Bronchial epithelial cell (primary cell): ENCODE measurements at regions not wholly inside any gene's neighbourhood (a gene's known extent, or its start where the extent isn't known, plus 50 kb on each side); places are given as distances from the start of the nearest gene placed in this dataset.

Source experiments
- DNase-seq: peaks from one replicate; pipeline ENCODE4 v3.0.0-alpha.2; 2010; ENCODE audit warnings: low read depth
- FAIRE-seq: peaks from 2 replicates; lab custom pipeline; 2011; peaks lifted over from hg19 to GRCh38; lab: Jason Lieb, UNC
- H3K27me3 ChIP-seq: 2 replicates; pipeline ENCODE4 v1.5.1; 2011; ENCODE audit warnings: low read length; ENCODE audit not compliant: control insufficient read depth, insufficient read depth
- H3K36me3 ChIP-seq: 2 replicates; pipeline ENCODE4 v1.5.1; 2011; ENCODE audit warnings: low read length; ENCODE audit not compliant: control insufficient read depth, insufficient read depth
- H3K4me3 ChIP-seq: 2 replicates; pipeline ENCODE4 v1.5.1; 2011; ENCODE audit warnings: mild to moderate bottlenecking, low read depth, low read length, control low read depth
- TF ChIP-seq, protein P1 (sequence below): IDR thresholded peaks from 2 replicates; pipeline ENCODE4 v1.5.1; 2011; ENCODE audit warnings: mild to moderate bottlenecking, moderate library complexity, low read length, control low read depth, inconsistent platforms; ENCODE audit not compliant: insufficient read depth, severe bottlenecking

DNA sequence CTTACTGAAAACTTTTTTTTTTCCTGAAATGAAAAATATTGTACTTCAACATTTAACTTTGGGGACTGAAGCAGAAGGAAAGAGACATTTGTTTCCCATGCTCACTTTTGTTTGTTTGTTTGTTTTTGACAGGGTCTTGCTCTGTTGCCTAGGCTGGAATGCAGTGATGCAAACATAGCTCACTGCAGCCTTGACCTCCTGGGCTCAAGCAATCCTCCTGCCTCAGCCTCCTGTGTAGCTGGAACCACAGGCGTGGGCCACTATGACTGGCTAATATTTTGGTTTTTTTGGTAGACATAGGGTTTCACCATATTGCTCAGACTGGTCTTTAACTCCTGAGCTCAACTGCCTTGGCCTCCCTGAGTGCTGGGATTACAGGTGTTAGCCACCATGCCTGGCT is 70.9 kb upstream of the SPTBN1 start:
- TF ChIP-seq, protein P1, sequence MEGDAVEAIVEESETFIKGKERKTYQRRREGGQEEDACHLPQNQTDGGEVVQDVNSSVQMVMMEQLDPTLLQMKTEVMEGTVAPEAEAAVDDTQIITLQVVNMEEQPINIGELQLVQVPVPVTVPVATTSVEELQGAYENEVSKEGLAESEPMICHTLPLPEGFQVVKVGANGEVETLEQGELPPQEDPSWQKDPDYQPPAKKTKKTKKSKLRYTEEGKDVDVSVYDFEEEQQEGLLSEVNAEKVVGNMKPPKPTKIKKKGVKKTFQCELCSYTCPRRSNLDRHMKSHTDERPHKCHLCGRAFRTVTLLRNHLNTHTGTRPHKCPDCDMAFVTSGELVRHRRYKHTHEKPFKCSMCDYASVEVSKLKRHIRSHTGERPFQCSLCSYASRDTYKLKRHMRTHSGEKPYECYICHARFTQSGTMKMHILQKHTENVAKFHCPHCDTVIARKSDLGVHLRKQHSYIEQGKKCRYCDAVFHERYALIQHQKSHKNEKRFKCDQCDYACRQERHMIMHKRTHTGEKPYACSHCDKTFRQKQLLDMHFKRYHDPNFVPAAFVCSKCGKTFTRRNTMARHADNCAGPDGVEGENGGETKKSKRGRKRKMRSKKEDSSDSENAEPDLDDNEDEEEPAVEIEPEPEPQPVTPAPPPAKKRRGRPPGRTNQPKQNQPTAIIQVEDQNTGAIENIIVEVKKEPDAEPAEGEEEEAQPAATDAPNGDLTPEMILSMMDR = no peak
- FAIRE-seq (no peak), DNase-seq (no peak)
- Histone ChIP-seq H3K27me3 (no peaks in the 10 kb centered on the region), H3K36me3 (no peaks in the 10 kb centered on the region), H3K4me3 (no peak overlapping the region)

GRCh38 chr2:54386585-54386984 is 69.5 kb upstream of the SPTBN1 start:
- FAIRE-seq = no peak

DNA sequence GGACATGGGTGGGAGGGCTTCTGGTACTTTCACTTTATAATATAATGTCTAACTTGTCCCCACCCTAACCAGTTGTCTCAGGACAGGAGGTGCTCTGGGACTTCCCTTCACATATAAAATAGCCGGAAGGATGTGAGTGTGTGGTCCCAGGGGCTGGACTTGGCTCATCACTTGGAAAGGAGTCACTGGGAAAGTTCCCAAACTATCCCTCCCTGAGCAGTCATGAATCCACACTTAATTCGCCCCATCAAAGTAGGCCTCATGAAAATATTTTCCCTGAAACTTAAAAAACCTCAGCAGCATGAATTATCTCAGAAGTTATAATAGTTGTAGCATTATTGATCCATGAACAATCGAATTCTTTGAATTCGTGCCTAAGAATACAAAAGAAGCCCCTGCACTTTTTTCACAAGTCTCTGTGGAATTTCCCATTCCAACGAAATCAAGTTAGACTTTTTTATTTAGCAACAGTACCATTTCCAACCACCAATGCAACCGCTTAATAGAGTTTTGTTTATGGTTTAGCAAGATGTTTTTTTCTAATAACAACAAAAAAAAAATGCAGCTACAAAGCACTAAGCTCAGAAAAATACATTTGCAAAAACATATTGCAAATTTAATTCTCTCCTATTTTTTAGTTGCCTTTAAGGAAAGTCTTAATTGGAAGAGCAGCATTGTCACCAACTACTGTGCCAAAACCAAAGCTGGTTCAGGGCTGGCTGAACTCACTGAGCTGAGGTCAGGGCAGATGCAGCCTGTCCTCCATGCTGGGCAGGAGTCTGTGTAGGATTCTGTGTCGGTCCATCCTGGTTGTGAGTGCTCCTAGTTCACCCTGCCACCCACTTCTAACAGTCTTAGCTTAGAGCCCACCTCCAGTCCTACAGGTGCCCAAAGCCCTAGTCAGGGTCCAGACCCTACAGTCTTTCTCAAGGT is 68.8 kb upstream of the SPTBN1 start:
- TF ChIP-seq, protein P1 = no peak
- Histone ChIP-seq H3K36me3 (no peaks in the 10 kb centered on the region), H3K27me3 (no peaks in the 10 kb centered on the region), H3K4me3 (no peak overlapping the region)
- FAIRE-seq (no peak), DNase-seq (no peak)

More at GRCh38 chr2:54386585-54386984, 69.5 kb upstream of the SPTBN1 start:
- DNase-seq = no peak
- Histone ChIP-seq H3K4me3 (no peak overlapping the region), H3K27me3 (no peaks in the 10 kb centered on the region), H3K36me3 (no peaks in the 10 kb centered on the region)
- TF ChIP-seq, protein P1 = no peak

GRCh38 chr2:54388076-54388475 is 68.1 kb upstream of the SPTBN1 start:
- no peaks in the 10 kb centered on the region for H3K27me3 ChIP-seq
- TF ChIP-seq, protein P1 = no peak
- H3K4me3 ChIP-seq = no peak overlapping the region
- H3K36me3 ChIP-seq = no peaks in the 10 kb centered on the region
- FAIRE-seq = peak; percentile 96
- no peak for DNase-seq

DNA sequence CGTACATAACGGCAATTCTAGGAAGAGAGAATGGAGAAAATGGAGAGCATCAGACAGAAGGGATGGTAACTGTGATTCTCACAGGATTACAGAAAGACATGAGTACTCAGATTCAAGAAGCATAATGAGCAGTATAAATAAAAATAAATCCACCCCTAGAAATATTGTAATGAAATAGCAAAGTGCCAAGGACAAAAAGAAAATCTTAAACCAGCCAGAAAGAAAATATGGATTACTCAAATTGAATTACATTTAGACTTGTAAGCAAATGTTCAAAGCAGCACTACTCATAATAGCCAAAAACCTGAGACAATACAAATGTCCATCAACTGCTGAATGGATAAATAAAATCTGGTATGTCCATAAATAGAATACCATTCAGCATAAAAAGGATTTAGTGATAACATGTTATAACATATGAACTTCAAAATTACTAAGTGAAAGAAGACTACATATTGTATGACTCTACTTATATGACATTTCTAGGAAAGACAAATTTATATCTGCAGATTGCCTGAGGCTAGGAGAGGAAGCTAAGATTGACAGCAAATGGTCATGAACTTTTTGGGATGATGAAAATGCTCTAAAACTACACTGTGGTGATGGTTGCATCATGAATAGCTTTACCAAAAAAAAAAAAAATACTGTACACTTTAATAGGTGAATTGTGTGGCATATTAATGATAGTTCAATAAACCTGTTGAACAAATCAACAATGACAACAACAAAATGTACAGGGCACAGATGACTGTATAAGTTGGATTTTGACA is 63.4 kb upstream of the SPTBN1 start:
- FAIRE-seq (no peak), DNase-seq (no peak)
- Histone ChIP-seq H3K36me3 (no peaks in the 10 kb centered on the region), H3K27me3 (no peaks in the 10 kb centered on the region), H3K4me3 (no peak overlapping the region)
- TF ChIP-seq, protein P1 = no peak
